Esophagus mucosa (tissue), 1 donor: ENCODE measurements at regions not wholly inside any gene's neighbourhood (a gene's known extent, or its start where the extent isn't known, plus 50 kb on each side); places are given as distances from the start of the nearest gene placed in this dataset.
"Not testable (repeated sequence)": the region's sequence is repeated elsewhere in the genome, so short reads cannot be mapped to it uniquely, and the experiment has no call there.

ENCODE experiments used
- ATAC-seq: fragments of 200-7000 bp; cut with Tn5 transposase; one replicate; pipeline ENCODE4 v1.9.1; 2020
- donor health status: DM: yes; HTN: yes; CAD: no.

GRCh38 chr20:50329981-50330503, 139.4 kb downstream of the CEBPB start:
- no peak for ATAC-seq

GRCh38 chr20:50330504-50331313, 140.1 kb downstream of the CEBPB start:
- ATAC-seq, result peak; percentile 12

GRCh38 chr20:50331469-50332363, 141.1 kb downstream of the CEBPB start:
- ATAC-seq, result peak; percentile 57

GRCh38 chr20:50332491-50332980, 141.9 kb downstream of the CEBPB start:
- ATAC-seq, result no peak

GRCh38 chr20:50333131-50333670, 142.6 kb downstream of the CEBPB start:
- ATAC-seq, result no peak

GRCh38 chr20:50333812-50334211, 143.2 kb downstream of the CEBPB start:
- peak; percentile 75 for ATAC-seq

GRCh38 chr20:50334512-50334911, 143.9 kb downstream of the CEBPB start:
- not testable (repeated sequence) for ATAC-seq

GRCh38 chr20:50335105-50335504, 144.5 kb downstream of the CEBPB start:
- peak; percentile 69 for ATAC-seq

GRCh38 chr20:50335866-50336265, 145.2 kb downstream of the CEBPB start:
- no peak for ATAC-seq

GRCh38 chr20:50336661-50337060, 146.0 kb downstream of the CEBPB start:
- no peak for ATAC-seq

GRCh38 chr20:50337521-50338466, 147.2 kb downstream of the CEBPB start:
- no peak for ATAC-seq

- no peak for ATAC-seq
Observed at GRCh38 chr20:50338479-50339391, 148.1 kb downstream of the CEBPB start.

- ATAC-seq, result no peak
Observed at GRCh38 chr20:50339466-50339901, 148.9 kb downstream of the CEBPB start.

GRCh38 chr20:50340541-50340940, 149.9 kb downstream of the CEBPB start:
- no peak for ATAC-seq

GRCh38 chr20:50341050-50341449, 150.4 kb downstream of the CEBPB start:
- no peak for ATAC-seq

GRCh38 chr20:50341880-50342637, 151.4 kb downstream of the CEBPB start:
- ATAC-seq, result no peak

GRCh38 chr20:50342638-50343102, 152.0 kb downstream of the CEBPB start:
- no peak for ATAC-seq

GRCh38 chr20:50343125-50343489, 152.5 kb downstream of the CEBPB start:
- no peak for ATAC-seq

- ATAC-seq, result peak; percentile 44
Observed at GRCh38 chr20:50343490-50344179, 153.0 kb downstream of the CEBPB start.
